GM18505 (cell line): ENCODE measurements at regions not wholly inside any gene's neighbourhood (a gene's known extent, or its start where the extent isn't known, plus 50 kb on each side); places are given as distances from the start of the nearest gene placed in this dataset.

Experiments used
- ATAC-seq: cut with Tn5 transposase; IDR thresholded peaks from one replicate; pipeline ENCODE4 v1.9.1; 2021; ENCODE audit not compliant: unreplicated experiment
- POLR2A ChIP-seq: IDR thresholded peaks from 4 replicates; pipeline ENCODE4 v1.6.1; 2011; ENCODE audit warnings: borderline replicate concordance; ENCODE audit not compliant: insufficient read depth, insufficient read length; ENCODE audit errors: extremely low read depth

- TF ChIP-seq POLR2A: no peak
- ATAC-seq: no peak
Measured at GRCh38 chr11:80204021-80204420, 763.2 kb upstream of the TENM4 start.

GRCh38 chr11:80196932-80197554 is 756.2 kb upstream of the TENM4 start:
- no peak for ATAC-seq
- no peak for TF ChIP-seq POLR2A

- TF ChIP-seq POLR2A: no peak
- no peak for ATAC-seq
Measured at GRCh38 chr11:80196041-80196440, 755.2 kb upstream of the TENM4 start.

- no peak for ATAC-seq
- TF ChIP-seq POLR2A: no peak
Measured at GRCh38 chr11:80194625-80195024, 753.8 kb upstream of the TENM4 start.

DNA sequence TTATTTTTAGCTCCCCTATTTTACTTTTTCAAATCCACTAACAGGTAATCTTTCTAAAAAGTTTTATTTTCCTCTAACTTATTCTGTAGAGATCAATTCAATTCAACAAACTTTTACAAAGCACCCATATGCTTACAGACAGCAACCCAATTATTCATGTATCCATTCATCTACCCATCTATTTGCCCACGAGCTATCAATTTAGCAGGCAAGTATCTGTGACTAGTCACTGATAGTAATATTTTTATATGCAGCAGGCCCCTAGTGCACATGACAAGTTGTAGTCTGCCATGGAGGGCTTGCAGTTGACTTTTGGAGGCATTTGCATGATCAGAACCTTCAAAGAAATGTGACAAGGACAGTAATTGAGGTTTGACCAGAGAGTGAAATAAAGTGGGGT is 753.2 kb upstream of the TENM4 start:
- no peak for ATAC-seq
- no peak for TF ChIP-seq POLR2A

DNA sequence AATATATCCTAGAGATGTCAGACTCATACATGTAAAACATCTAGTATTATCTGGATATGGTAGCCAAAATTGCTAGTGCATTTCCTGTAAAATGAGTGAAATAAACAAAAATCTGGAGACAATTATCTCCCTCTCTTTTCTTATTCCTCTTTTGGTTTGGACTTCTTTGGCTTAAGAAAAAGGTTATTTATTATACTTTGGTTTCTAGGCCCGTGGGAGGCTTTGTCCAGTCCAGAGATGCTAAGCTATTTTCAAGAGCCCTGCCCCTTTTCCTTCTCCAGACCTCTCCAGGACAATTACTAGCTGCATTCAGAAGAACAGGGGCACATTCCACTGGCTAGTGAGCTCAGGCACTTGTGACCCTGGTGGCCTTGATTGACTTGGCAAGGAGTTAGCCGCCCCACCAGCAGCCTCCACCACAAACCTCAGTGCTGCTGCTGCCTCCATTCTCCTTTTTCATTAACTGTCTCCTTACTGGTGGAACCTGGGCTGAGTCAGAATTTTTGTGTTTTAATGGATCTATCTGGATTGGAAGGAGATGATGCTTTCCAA is 747.3 kb upstream of the TENM4 start:
- no peak for ATAC-seq
- TF ChIP-seq POLR2A: no peak

GRCh38 chr11:80186692-80187091 is 745.9 kb upstream of the TENM4 start:
- no peak for ATAC-seq
- no peak for TF ChIP-seq POLR2A

- no peak for ATAC-seq
- no peak for TF ChIP-seq POLR2A
Measured at GRCh38 chr11:80182901-80183300, 742.1 kb upstream of the TENM4 start.

DNA sequence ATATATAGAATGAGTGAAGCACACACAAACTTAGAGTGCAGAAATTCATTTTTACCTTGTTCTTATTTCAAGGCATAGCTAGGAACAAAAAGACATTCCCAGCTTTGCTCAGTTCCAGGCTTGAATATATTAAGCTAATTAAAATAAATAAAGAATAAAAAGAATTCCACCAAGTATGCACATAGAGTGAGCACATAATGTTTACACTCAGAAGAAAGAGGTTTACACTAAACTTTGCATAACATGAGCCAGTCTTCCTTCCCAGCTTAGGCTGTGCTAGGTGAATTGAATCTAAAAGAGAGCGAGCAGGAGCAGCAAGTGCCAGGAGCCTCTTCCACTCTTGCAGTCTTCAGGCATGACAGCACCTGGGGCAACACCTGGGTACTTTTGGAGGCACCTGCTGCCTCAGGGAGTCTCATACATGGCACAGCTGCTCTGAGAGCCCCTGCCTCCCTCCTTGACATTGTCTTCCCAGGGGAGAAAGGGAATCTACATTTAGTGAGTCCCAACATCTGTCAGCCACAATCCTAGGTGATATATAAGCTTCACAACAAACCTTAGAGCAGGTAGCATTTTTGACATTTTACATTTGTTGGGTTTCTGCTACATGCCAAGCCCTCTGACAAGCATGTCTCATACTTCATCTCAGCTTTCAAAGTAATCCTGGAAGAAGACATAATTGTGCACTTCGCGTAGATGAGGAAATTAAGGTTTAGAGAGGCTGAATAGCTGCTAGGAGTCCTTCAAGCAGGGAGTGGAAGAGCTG is 732.7 kb upstream of the TENM4 start:
- TF ChIP-seq POLR2A: no peak
- no peak for ATAC-seq

- no peak for ATAC-seq
- no peak for TF ChIP-seq POLR2A
Measured at GRCh38 chr11:80168796-80169195, 728.0 kb upstream of the TENM4 start.

DNA sequence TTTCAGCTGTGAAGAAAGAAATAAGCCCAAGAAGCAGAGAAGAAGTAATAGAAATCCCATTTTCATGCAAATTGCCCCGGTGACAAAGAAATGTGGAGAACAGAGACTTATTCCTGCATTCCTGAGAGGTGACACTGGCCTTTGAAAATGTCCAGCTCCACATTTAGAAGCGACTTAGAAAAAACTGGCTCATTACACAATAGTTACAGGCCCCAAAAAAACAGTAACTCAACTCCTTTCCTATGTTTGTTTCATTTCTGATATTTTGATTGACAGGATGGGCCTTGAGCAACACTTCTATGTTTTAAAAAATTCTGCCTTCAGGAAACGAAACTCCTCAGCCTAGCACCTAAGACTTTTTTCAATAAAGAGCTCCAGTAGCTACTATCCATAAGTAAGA is 726.9 kb upstream of the TENM4 start:
- TF ChIP-seq POLR2A: no peak
- no peak for ATAC-seq

DNA sequence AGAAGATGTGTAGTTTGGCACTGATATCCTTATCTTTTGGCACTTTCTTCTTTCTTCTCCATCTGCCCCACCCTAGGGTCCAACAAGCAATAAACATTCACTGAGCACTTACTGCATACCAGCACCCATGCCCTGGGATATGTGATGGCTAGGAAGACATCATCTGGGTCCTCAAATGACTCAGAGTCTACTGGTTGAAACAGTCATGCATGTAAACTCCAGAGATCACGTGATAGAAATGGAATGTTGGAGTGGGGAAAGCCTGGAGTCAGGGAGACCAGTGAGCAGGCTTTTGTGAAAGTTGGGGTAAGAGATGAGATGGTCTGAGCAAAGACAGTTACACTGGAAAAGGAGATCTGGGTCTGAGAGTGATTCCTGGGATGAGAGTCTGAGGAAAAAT is 724.9 kb upstream of the TENM4 start:
- no peak for TF ChIP-seq POLR2A
- no peak for ATAC-seq

GRCh38 chr11:80163441-80163840 is 722.6 kb upstream of the TENM4 start:
- ATAC-seq: no peak
- no peak for TF ChIP-seq POLR2A

DNA sequence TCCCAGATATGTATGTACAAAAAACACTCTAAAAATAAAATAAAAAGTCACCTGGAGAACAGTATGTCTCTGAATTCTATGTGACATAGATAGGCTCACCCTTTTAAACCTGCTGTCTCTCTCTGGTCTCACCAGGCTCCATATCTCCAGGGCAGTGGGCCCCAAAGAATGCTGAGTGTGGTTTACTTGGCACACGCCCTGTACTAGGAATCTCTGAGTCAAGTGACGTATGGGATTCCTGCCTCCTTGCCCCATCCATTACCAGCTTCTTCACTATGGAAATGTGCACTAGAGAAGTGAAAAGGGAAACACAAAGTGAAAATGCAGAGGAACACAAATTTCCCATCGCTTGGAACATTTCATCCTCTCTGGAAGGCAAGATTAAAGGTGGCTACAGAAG is 722.2 kb upstream of the TENM4 start:
- no peak for TF ChIP-seq POLR2A
- no peak for ATAC-seq
